Stimulated activated naive B cell treated with anti-CD40 and anti-IgM and Interleukin-4, amounts not matched to agents 10 μg/mL and 1 μg/mL and 100 μg/mL, for 72 hours (primary cell): ENCODE measurements at regions not wholly inside any gene's neighbourhood (a gene's known extent, or its start where the extent isn't known, plus 50 kb on each side); places are given as distances from the start of the nearest gene placed in this dataset.
A peak's percentile ranks its signal among the peaks of the same experiment; 100 is the strongest.
"Not testable (repeated sequence)": the region's sequence is repeated elsewhere in the genome, so short reads cannot be mapped to it uniquely, and the experiment has no call there.

ENCODE experiments used
- ATAC-seq, 2 donors: fragments of 150-1000 bp; cut with Tn5 transposase; replicated peaks; 2 replicates each; pipeline ENCODE4 v1.10.0; 2021; ENCODE audit warnings: moderate library complexity in 1 of 2
- DNase-seq: peaks from one replicate; pipeline ENCODE4 v3.0.0; 2021
- H3K27ac Mint-ChIP-seq: one replicate; pipeline ENCODE4 v1.8.0; 2022; ENCODE audit warnings: mild to moderate bottlenecking, mixed read lengths
- H3K27me3 Mint-ChIP-seq, 2 donors: one replicate each; pipeline ENCODE4 v1.8.0; 2022; ENCODE audit warnings: mixed read lengths in 2 of 2
- H3K36me3 Mint-ChIP-seq, 2 donors: one replicate each; pipeline ENCODE4 v1.8.0; 2022; ENCODE audit warnings: mixed read lengths in 2 of 2, mild to moderate bottlenecking in 1 of 2
- H3K4me1 Mint-ChIP-seq, 2 donors: one replicate each; pipeline ENCODE4 v1.8.0; 2022; ENCODE audit warnings: mixed read lengths in 2 of 2, mild to moderate bottlenecking in 1 of 2
- H3K4me3 Mint-ChIP-seq, 2 donors: one replicate each; pipeline ENCODE4 v1.8.0; 2022; ENCODE audit warnings: mild to moderate bottlenecking in 2 of 2, mixed read lengths in 2 of 2, moderate library complexity in 1 of 2
- H3K9me3 Mint-ChIP-seq, 2 donors: one replicate each; pipeline ENCODE4 v1.8.0; 2022; ENCODE audit warnings: mixed read lengths in 2 of 2, mild to moderate bottlenecking in 1 of 2

DNA sequence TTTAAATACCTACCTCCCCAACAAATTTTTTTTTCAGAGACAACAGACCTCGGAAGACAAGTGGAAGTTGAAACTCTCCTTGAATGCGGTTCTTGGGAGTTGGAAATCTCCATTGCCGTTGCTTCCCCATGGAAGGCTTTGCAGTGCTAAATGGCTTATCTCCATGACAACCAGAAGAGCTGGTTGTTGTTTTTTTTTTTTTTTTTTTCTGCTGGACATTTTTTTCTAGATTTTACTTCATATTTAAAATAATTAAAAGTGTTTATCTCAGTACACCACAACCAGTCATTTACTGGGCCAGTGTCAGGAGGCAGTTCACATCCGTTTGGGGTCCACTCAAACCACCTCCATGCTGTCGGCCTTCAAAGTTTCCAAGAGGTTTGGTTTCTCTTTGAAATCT, 348.5 kb upstream of the PRKCQ start:
- H3K27ac Mint-ChIP-seq: peak overlapping the region; percentile 99
- DNase-seq (no peak), ATAC-seq (no peak)
- H3K4me3 Mint-ChIP-seq: peak overlapping the region; percentile 77 to 81
- H3K4me1 Mint-ChIP-seq: peaks cover 27 to 49% of the 10 kb centered on the region in 2 donors
- H3K36me3 Mint-ChIP-seq: no peaks in the 10 kb centered on the region
- H3K9me3 Mint-ChIP-seq: peaks cover 0 to 2% of the 10 kb centered on the region in 2 donors
- H3K27me3 Mint-ChIP-seq: peaks cover 0 to 4% of the 10 kb centered on the region in 2 donors

DNA sequence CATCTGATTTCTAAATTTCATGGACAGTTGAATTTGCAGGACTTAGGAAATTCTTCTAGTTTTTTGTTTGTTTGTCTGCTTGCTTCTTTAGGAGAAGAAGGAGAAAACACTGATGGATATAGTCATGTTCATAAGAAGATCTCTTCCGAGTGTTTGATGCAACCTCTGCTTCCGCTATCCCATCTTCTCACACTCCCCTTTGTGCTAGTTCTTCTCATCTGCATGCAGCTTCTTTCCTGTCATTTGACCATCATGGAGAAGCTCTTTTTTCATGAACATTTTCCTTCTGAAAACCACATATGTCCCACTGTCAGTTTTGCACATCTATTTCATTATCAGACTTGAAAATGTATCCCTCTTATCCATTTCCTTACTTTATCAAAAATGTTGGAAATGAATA, 346.9 kb upstream of the PRKCQ start:
- Mint-ChIP-seq H3K36me3 (no peaks in the 10 kb centered on the region), H3K4me3 (peak overlapping the region; percentile 5 to 34), H3K27ac (peak overlapping the region; percentile 79), H3K9me3 (peaks cover 0 to 2% of the 10 kb centered on the region in 2 donors), H3K4me1 (peaks cover 27 to 49% of the 10 kb centered on the region in 2 donors), H3K27me3 (no peaks in the 10 kb centered on the region)
- DNase-seq (no peak), ATAC-seq (no peak)

DNA sequence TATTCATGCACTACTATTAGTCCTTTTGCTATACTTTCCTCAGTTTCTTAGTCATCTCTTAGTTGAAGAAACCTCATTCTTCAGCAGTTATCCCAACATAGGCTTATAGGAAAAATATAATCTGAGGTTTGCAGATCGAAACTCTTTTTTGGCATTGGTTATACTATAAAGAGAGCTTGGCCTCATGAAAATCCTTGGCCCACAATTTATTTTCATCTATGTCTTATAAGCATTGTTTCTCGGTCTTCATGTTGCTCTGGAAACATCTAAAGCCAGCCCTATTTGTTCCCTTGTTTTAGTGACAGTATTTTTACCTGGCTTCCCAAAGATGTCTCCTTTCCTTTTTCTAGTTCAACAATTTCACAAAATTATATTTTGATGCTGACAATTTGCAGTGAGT, 345.1 kb upstream of the PRKCQ start:
- H3K36me3 Mint-ChIP-seq: no peaks in the 10 kb centered on the region

DNA sequence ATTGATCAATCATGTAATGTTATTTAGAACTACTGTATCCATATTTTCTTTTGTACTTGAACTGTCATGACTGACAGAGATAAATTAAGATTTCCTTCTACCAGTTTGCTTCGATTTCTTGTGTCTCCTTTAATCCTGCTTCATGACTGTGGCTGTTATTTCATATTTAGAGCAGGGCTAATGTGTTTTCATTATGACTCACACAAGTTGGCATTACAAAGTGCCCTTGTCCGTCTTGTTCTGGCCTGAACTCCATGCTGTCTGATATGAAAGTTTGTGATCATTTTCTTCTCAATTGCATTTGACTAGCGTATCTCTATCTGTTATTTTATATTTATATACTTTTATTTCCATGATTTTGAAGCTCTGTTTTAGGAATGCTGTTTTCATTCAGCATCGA, 344.1 kb upstream of the PRKCQ start:
- DNase-seq (no peak), ATAC-seq (no peak)
- no peaks in the 10 kb centered on the region for H3K27me3 Mint-ChIP-seq
- H3K4me3 Mint-ChIP-seq: no peak overlapping the region
- H3K9me3 Mint-ChIP-seq: no peaks in the 10 kb centered on the region
- H3K36me3 Mint-ChIP-seq: no peaks in the 10 kb centered on the region
- no peak overlapping the region for H3K27ac Mint-ChIP-seq
- H3K4me1 Mint-ChIP-seq: peaks cover 34 to 52% of the 10 kb centered on the region in 2 donors

More for the DNA sequence above, 345.1 kb upstream of the PRKCQ start:
- Mint-ChIP-seq H3K4me1 (peaks cover 31 to 55% of the 10 kb centered on the region in 2 donors), H3K4me3 (no peak overlapping the region), H3K27ac (no peak overlapping the region), H3K27me3 (no peaks in the 10 kb centered on the region), H3K9me3 (peaks cover 0 to 2% of the 10 kb centered on the region in 2 donors)
- DNase-seq (no peak), ATAC-seq (no peak)

DNA sequence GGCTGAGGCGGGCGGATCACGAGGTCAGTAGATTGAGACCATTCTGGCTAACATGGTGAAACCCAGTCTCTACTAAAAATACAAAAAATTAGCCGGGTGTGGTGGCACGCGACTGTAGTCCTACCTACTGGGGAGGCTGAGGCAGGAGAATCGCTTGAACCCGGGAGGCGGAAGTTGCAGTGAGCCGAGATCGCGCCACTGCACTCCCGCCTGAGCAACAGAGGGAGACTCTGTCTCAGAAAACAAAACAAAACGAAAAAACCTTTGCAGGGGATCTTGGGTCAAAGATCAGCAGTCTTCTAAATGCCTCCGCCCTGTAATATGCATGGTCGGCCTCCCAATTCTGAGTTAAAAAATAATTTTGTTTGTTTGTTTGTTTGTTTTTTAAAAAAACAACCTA, 340.9 kb upstream of the PRKCQ start:
- H3K27ac Mint-ChIP-seq: not testable (repeated sequence)

DNA sequence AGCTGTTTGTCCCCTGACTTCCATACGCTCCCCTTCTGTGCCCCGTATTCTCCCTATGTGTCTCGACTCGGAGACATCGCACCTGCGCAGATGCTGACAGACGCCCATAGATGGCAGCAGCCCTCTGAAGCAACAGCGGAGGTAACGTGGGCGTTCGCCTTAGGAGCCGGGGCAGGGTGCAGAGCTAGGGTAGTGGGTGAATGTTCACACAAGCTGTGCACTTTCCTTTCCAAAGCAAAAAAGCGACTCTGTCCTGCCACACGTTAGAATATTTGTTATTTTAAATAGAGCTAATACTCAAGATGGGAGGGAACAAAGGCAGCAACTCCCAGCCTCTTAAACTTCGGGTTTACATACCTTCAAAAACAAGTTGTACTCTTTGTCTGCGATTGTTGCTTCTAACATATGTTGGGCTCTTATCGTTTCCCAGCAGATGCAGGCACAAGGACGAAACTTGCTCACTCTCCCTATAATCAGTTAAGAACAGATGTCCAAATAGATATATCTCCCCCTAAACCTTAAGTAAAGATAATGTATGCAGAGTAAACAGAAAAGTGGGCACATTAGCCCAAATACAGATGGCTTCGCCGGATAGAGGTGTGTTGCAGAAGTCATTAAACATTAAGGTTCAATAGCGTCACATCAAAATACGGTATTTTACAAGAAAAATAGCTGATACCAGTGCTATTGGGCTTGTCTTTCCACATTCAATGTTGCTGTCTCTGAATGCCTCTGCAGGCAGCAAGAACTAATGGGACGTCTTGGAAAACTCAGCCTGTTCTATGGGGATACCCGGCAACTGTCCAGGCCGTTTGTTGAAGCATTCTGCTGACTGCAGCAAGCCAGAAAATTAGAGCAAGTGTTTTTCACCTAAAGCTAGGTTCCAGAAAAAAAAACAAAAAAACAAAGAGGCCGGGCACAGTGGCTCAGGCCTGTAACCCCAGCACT, 340.3 kb upstream of the PRKCQ start:
- DNase-seq (peak; percentile 71), ATAC-seq (peak; percentile 92)
- H3K4me3 Mint-ChIP-seq: peak overlapping the region; percentile 52 to 69
- H3K27ac Mint-ChIP-seq: peak overlapping the region; percentile 47
- peaks cover 0 to 3% of the 10 kb centered on the region in 2 donors for H3K36me3 Mint-ChIP-seq
- peaks cover 7 to 15% of the 10 kb centered on the region in 2 donors for H3K27me3 Mint-ChIP-seq
- no peaks in the 10 kb centered on the region for H3K9me3 Mint-ChIP-seq
- peaks cover 27 to 43% of the 10 kb centered on the region in 2 donors for H3K4me1 Mint-ChIP-seq

More for the DNA sequence above, 340.9 kb upstream of the PRKCQ start:
- Mint-ChIP-seq H3K4me1 (peaks cover 31 to 50% of the 10 kb centered on the region in 2 donors), H3K27me3 (peaks cover 7 to 15% of the 10 kb centered on the region in 2 donors)
- H3K9me3 Mint-ChIP-seq, DNase-seq, ATAC-seq, H3K36me3 Mint-ChIP-seq, H3K4me3 Mint-ChIP-seq: not testable (repeated sequence)

DNA sequence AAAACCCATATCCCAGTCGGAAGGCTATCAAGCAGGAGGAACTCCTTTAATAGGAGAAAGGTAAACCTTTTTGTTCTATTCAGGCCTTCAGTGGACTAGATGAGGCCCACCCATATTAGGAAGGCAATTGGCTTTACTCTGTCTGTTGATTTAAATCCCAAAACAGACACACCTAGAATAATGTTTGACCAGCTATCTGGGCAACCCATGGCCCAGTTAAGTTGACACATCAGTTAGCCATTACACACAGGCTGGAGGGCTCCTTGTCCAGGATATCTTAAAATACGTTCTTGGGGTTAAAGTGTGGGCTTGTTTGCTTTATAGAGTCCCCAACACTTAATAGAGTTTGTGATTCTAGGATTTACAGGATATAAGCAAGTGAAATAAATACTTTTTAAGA, 339.0 kb upstream of the PRKCQ start:
- Mint-ChIP-seq H3K27ac (no peak overlapping the region), H3K36me3 (peaks cover 0 to 3% of the 10 kb centered on the region in 2 donors), H3K9me3 (no peaks in the 10 kb centered on the region), H3K27me3 (peaks cover 7 to 15% of the 10 kb centered on the region in 2 donors), H3K4me3 (no peak overlapping the region), H3K4me1 (peaks cover 21 to 39% of the 10 kb centered on the region in 2 donors)
- DNase-seq (no peak), ATAC-seq (no peak)

DNA sequence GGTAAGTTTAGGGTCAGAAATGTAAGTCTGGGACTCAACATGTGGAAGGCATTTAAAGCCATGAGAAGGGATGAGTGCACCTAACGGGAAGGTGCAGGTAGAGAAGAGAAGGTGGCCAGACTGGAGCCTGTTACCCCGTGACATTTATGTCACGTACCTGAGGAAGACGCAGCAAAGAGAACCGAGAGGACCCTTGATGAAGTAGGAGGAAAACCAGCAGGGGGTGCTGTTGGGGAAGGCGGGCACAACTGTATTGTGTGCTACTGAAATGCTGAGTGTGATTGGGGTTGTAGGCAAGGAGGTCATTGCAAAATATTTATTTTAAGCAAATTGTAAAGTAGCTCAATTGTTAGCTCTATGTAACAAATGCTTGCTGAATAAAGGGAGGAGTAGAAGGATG, 338.2 kb upstream of the PRKCQ start:
- Mint-ChIP-seq H3K27ac (no peak overlapping the region), H3K9me3 (no peaks in the 10 kb centered on the region), H3K4me1 (peaks cover 21 to 37% of the 10 kb centered on the region in 2 donors), H3K4me3 (no peak overlapping the region), H3K27me3 (peaks cover 7 to 15% of the 10 kb centered on the region in 2 donors), H3K36me3 (peaks cover 0 to 3% of the 10 kb centered on the region in 2 donors)
- DNase-seq: peak; percentile 15
- peak; percentile 36 to 40 for ATAC-seq

DNA sequence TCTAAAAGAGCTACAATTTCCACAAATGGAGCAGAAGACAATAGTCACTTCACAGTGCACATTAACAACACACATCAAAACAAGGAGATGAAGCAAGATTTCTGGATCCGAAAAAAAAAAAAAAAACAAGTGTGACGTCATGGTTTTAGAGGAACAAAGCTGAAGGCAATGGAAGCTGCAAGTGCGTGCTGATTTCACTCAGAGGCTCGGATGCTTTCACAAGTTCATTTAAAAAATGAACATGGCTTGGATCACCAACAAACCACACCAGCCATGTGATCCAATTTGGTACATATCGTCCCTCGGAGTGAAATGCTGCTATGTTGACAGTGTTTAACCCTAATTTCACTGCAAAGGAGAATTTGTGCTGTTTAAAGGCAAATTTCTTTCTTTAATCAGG, 337.0 kb upstream of the PRKCQ start:
- no peak for ATAC-seq
- DNase-seq: no peak
- H3K36me3 Mint-ChIP-seq: peaks cover 0 to 3% of the 10 kb centered on the region in 2 donors
- no peaks in the 10 kb centered on the region for H3K9me3 Mint-ChIP-seq
- H3K4me1 Mint-ChIP-seq: peaks cover 21 to 37% of the 10 kb centered on the region in 2 donors
- peaks cover 7 to 15% of the 10 kb centered on the region in 2 donors for H3K27me3 Mint-ChIP-seq
- H3K27ac Mint-ChIP-seq: no peak overlapping the region
- no peak overlapping the region for H3K4me3 Mint-ChIP-seq

DNA sequence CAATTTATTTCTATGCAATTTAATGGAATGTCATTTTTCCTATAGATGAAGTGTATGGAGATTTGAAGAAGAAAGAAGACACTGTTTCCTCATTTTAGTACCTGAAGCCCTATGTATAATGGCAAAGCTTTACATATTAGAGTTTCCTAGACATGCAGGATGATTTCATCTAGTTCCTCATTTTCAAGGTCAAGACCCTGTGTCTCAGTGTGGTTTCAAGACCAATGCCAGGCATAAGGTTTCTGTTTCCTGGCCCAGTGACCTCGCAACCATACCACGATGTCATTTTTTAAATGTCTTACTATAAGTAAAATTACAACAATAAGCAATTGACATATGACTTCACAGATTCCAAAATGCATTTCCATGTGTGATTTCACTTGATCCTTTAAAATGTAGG, 336.5 kb upstream of the PRKCQ start:
- ATAC-seq (peak; percentile 87 to 90), DNase-seq (peak; percentile 20)
- H3K36me3 Mint-ChIP-seq: peaks cover 0 to 3% of the 10 kb centered on the region in 2 donors

DNA sequence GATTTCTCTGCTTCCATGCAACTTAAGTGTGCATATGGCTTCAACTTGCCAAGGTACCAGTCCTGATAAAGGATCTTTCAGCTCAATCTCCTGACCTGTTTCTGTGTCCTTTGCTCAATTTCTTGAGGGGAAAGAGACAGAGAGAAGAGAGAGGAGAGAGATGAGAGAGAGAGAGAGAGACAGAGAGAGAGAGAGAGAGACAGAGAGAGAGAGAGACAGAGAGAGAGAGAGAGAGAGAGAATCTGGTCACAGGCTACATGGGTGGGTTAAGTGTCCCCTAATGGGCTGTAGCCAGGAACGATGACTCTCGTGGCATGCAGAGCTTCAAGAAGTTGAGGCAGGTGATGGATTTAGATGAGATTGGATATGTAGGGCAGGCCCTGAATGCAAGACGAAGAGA, 335.2 kb upstream of the PRKCQ start:
- Mint-ChIP-seq H3K27ac (no peak overlapping the region), H3K4me3 (no peak overlapping the region), H3K9me3 (no peaks in the 10 kb centered on the region), H3K27me3 (peaks cover 12 to 20% of the 10 kb centered on the region in 2 donors), H3K36me3 (peaks cover 0 to 3% of the 10 kb centered on the region in 2 donors), H3K4me1 (peaks cover 18 to 33% of the 10 kb centered on the region in 2 donors)
- DNase-seq (no peak), ATAC-seq (no peak)

More for the DNA sequence above, 336.5 kb upstream of the PRKCQ start:
- Mint-ChIP-seq H3K4me1 (peaks cover 21 to 37% of the 10 kb centered on the region in 2 donors), H3K4me3 (peak overlapping the region in 1 of 2 donors; percentile 44), H3K9me3 (no peaks in the 10 kb centered on the region), H3K27me3 (peaks cover 10 to 15% of the 10 kb centered on the region in 2 donors), H3K27ac (no peak overlapping the region)

DNA sequence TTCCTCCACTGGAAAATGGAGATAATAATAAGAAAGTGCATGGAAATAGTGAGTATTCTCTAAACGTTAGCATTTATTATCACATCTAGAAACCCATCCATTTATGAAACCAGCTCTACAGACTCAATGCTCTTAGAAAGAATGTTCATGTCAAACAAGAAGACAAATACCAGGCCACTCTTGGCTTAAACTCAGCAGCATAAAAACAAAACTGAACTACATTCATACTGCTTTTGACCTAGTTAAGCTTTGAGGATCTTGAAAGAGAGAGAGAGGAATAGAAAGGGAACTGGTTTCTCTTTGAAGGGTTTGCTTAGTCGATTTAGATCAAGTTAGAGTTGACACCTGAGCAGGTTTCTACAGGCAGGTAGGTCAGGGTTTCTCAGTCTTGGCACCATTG, 332.9 kb upstream of the PRKCQ start:
- Mint-ChIP-seq H3K27ac (no peak overlapping the region), H3K4me1 (peaks cover 10 to 18% of the 10 kb centered on the region in 2 donors), H3K36me3 (peaks cover 0 to 3% of the 10 kb centered on the region in 2 donors), H3K4me3 (no peak overlapping the region), H3K27me3 (peaks cover 9 to 14% of the 10 kb centered on the region in 2 donors), H3K9me3 (peaks cover 0 to 2% of the 10 kb centered on the region in 2 donors)
- DNase-seq (no peak), ATAC-seq (peak in 1 of 2 donors; percentile 24)

DNA sequence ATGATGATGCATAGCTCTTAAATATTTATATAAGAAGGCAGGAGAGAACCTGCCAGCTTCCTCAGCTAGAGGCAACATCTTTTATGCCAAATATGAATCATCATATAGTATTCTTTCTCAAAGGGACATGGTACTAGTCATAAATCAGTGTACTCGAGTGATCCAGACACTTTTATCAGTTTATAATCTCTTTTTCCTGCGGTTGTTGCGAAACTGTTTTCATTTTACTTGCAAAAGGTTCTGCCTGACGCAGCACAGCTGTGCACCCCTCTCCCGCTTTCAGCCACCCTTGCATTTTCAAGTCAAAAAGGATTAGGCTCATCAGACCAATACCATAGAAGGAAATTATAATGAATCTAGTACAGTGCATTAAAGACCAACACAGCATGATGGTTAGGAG, 332.3 kb upstream of the PRKCQ start:
- no peak overlapping the region for H3K27ac Mint-ChIP-seq
- H3K27me3 Mint-ChIP-seq: peaks cover 5 to 11% of the 10 kb centered on the region in 2 donors
- peaks cover 7 to 13% of the 10 kb centered on the region in 2 donors for H3K4me1 Mint-ChIP-seq
- ATAC-seq: no peak
- no peak overlapping the region for H3K4me3 Mint-ChIP-seq
- peaks cover 0 to 3% of the 10 kb centered on the region in 2 donors for H3K36me3 Mint-ChIP-seq
- peaks cover 0 to 2% of the 10 kb centered on the region in 2 donors for H3K9me3 Mint-ChIP-seq
- DNase-seq: no peak

DNA sequence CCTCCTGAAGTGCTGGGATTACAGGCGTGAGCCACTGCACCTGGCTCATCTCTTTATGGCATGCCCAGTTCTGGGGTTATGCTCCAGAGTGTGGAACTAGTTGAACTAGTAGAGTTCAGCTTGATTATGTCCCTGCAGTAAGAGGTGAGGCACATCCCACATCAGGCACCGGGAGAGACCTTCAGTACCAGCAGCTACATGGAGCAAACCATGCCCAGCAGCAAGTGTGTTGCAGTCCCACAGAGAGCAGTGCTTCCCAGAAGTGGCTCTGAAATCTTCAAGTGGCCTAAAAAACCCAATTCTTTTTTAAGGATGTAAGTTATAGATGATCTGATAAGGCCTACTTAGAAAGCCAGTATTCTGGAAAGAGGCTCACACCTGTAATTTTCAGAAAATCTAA, 331.9 kb upstream of the PRKCQ start:
- no peak overlapping the region for H3K27ac Mint-ChIP-seq
- DNase-seq (no peak), ATAC-seq (no peak)
- no peak overlapping the region for H3K4me3 Mint-ChIP-seq
- H3K36me3 Mint-ChIP-seq: peaks cover 0 to 3% of the 10 kb centered on the region in 2 donors
- peaks cover 0 to 2% of the 10 kb centered on the region in 2 donors for H3K9me3 Mint-ChIP-seq
- peaks cover 5 to 10% of the 10 kb centered on the region in 2 donors for H3K27me3 Mint-ChIP-seq
- peaks cover 7 to 9% of the 10 kb centered on the region in 2 donors for H3K4me1 Mint-ChIP-seq
